Endometrial microvascular endothelial cells (primary cell): ENCODE measurements at regions not wholly inside any gene's neighbourhood (a gene's known extent, or its start where the extent isn't known, plus 50 kb on each side); places are given as distances from the start of the nearest gene placed in this dataset.
"Not testable (repeated sequence)": the region's sequence is repeated elsewhere in the genome, so short reads cannot be mapped to it uniquely, and the experiment has no call there.

Experiments used
- in situ Hi-C: cut with HindIII; loops from 2 replicates; pipeline ENCODE4 v1.10.0; 2017; ENCODE audit warnings: low sequenced_read_pairs, low pct_unique_long_range_greater_than_20kb; ENCODE audit errors: inconsistent ontology term

DNA sequence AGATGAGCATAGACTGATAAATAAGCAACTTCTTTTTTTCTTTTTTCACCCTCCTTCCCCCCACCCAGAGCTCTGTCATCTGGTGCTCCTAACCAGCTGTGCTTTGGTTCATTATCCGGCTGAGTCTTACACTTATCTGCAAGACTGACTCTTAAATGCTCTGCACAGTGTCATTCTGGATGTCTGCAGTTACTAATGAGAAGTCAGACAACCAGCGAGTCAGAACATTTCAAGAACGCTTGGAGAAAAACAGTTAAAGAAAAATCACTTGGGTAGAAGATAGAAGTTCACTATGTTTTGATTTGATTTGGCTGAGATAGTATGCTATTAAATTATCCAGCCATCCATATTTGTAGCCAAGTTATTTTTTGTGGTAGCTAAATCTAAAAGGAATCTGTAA, 328.9 kb upstream of the PRICKLE1 start:
- in situ Hi-C loops = no loop called here

DNA sequence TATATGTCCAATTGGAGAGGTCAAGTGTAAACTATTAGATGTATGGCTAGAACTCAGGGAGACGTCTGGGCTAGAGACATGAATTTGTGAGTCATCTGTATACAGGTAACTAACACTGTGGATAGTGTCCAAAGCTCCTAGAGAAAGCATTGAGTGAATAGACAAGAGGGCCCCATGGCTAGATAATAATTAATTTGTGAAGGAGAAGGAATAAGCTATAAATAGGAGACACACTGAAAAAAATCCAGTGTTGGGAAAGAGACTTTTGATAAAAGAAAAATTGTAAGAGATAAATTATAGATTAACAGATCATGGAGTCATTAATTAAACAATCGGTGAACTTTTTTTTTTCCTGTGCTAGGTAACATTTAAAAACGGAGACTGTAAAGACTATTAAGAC, 326.6 kb upstream of the PRICKLE1 start:
- in situ Hi-C loops = no loop called here

DNA sequence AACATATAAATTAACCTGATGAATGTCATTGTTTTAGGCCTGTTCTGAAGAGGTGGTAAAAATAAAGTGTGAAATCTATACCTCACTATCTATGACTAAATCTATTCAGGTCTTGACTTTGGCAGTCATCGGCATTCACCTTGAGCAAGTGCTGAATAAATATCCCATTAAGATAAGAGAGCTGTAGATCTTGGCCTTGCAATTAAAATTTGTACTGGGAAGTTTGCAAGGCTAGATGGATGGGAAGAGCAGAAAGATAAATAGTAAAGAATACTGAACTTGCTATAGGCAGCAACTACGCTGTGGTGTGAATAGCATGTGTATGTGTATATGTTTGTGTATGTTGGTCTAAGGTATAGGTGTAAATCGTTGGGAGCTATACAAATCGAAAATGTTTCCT, 325.9 kb upstream of the PRICKLE1 start:
- in situ Hi-C loops = no loop called here

DNA sequence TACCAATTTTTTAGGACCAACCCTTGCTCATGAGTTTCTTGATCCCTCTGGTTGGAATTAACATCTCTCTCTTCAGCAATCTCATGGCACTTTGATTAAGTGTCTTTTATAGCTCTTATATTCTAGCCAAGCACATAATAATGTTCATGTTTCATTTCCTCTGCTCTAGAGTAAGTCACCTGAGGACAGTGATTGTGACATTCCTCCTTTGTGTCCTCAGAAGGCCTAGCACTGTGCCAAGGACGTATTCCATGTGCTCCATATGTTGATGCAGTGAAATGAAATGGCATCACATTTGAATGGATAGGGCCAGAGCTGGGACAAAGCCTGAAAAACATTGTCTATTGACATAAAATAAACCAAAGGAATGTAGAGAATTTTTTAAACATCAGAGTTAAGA, 322.8 kb upstream of the PRICKLE1 start:
- in situ Hi-C loops = no loop called here

DNA sequence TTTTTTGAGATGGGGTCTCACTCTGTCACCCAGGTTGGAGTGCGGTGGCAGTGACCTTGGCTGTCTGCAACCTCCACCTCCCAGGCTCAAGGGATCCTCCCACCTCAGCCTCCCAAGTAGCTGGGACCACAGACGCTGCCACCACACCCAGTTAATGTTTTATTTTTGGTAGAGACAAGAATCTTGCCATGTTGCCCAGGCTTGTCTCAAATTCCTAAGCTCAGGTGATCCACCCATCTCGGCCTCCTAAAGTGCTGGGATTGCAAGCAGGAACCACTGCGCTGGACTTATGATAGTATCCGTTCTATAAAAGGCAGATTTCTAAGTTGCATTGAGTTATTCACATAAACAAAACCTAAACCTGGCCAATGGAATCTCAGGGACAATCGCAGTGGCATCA, 321.1 kb upstream of the PRICKLE1 start:
- in situ Hi-C loops = no loop called here

DNA sequence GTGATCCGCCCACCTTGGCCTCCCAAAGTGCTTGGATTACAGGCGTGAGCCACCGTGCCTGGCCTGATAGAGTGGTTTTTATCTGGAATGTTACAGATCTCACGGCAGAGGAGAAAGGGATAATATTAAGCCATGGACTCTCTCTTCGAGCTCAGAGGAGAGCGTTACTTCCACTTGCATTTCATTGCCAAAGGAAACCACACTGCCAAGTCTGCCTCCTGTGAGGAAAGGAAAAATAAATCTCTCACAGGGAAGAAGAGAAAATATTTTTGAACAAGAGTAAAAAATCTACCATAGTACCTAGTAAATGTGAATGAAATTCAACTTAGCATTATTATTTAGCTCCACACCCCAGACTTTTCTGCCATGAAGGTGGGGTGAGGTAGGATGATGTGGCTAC, 319.2 kb upstream of the PRICKLE1 start:
- in situ Hi-C loops = no loop called here

DNA sequence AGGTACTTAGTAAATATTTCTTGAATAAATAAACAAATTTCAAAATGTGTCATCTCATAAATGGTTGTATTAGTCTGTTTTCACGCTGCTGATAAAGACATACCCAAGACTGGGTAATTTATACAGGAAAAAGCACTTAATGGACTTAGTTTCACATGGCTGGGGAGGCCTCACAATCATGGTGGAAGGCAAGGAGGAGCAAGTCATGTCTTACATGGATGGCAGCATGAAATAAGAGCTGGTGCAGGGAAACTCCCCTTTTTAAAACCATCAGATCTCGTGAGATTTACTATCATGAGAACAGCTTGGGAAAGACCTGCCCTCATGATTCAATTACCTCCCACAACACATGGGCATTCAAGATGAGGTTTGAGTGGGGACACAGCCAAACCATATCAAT, 317.3 kb upstream of the PRICKLE1 start:
- in situ Hi-C loops = not testable (repeated sequence)

DNA sequence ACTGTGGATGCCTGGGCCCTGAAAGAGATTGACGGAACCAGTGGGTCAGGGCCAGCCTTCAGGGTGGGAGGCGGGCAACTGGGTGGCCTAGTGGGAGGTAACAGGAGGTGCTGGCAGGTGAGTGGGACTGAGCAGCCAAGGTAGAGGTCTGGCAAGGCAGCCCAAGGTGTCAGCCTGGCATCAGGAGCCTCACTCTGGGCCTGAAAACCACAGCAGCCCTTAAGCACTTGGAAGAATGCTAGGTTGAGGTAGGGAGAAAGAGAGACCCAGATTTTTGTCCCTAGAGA, 315.8 kb upstream of the PRICKLE1 start:
- in situ Hi-C loops = no loop called here

DNA sequence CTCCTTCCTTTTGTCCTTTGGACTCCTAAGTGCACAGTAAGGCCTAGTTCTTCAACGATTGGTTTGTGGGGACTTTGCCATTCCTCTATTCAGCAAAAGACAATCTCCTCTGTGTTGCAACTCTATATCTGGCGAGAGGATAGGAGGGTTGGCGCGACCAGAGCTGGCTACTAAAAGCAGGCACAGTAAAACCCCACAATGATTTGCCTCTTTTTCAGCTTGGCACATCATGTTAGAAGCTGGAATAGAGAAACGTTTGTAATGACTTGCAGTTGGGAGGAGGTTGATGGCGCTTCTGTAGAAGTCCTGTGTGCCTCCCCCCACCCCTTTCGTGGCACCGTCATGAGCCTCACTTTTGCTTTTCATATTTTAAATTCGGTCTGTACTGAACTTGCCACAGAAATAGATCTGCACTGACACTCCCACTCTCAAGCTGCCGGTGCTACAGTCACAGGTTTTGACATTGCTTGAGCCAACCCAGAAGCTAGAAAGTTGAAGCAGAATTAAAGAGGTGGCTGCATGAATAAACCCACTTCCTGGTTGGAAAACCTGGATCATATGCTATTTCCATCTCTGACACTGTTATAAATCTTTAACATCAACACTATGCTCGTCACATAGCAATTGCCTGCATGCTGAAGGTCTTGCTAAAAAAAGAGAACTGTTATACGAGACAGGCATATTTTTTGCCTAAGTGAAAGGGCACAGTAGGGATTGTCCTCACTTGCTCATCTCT, 315.3 kb upstream of the PRICKLE1 start:
- in situ Hi-C loops = no loop called here

DNA sequence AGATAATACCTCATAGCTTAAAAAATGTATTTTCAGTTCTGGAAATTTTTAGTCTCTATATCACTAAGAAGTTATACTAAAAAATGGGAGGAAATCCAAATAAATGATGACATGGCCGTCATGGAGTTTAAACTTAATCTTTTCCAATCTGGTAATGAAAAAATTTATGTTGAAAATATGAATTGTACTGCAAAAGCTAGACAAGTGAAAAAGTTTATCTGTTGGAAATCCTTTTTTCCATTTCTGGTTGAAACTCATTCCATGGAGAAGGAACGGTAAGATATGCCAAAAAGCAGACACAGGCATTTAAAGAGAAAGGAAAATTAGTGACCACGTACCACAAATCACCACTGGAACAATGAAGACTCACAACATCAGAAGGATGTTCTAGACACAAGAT, 314.2 kb upstream of the PRICKLE1 start:
- in situ Hi-C loops = no loop called here

DNA sequence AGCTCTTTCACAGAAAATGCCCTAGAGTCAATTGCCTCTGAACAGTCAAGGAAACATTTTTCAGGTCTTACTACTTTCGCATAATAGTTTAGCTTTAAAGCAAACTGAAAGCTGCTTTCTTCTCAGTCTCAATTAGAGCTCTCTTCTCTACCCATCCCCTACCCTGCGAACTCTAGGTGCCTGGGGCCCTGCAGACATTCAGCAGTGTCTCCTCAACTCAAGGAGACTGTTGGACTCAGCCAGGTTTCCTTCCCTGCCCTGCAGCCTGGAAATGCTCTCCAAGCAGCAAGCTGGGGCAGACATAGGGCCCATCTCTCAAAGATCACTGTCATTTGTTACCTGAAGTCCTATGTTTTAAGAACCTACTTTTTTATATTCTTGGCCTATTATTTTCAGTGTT, 312.5 kb upstream of the PRICKLE1 start:
- in situ Hi-C loops = no loop called here

DNA sequence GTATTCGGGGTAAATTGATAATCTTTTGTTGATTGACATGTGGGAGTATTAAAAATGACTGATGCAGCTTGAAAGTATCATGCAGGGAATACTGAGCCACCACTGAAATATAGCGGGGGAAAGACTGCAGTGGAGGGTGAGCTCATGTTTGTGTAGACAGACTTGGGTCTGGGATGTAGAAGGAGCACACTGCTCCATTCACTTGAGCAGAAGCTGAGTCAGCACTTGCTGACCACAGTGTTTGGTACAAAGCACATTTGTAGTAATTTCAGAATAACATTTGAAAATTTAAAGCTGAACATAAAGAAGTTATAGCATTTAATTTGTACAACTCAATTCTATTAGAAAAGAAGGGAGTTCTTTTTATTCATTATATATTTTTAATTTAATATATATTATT, 304.3 kb upstream of the PRICKLE1 start:
- in situ Hi-C loops = no loop called here

DNA sequence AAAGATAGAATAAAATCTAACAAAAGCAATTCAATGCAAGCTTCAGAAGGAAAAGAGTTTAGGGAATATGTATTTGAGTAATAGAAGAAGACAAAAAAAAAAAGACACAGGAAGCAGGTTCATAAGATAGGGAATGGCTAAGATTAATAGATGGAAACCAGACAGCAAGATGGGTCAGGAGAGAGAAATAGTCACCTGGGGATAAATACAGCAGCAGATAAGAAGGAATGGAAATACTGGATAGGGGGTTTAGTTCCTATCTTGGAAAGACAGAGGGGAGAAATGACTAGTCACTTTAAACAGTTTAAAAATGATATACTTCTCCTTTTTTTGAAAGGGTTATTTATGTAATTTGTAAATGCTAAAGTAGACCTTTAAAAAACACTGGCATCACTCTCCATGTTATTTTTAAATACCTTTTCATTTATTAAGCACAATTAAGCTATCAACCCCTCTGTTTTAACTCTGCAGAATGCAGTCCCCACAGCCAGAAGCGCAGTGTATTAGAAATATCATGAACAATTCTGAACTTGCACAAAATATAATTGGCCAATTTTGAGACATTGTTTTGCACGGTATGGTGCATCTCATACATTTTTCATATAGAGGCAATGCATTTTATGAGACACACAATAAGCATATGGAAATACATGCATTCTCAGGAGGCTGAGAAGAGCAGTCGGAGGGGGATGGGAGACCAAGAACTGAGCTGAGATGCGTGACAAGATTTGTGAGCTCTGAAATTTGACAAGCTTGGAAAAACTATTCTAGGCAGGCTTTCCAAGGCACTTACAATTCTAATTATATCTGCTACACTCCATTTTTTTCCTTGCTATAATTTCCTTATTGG, 303.4 kb upstream of the PRICKLE1 start:
- in situ Hi-C loops = no loop called here

DNA sequence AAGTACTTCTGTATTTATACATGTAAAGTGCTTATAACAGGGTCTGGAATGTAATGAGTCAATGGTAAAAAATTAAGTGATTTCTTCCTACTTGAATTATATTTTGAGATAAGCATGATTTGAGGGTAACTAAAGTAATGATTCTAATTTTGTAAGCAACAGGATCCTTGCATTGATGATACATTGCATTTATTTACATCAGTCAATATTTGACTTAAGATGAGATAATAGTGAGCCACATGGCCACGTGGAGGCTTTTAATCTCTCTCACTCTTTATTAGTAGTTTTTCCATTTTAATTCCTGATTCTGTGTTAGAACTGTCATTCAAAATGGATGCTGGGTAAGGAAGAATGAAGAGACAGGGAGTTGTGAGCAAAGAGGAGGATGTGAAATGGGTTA, 298.1 kb upstream of the PRICKLE1 start:
- in situ Hi-C loops = no loop called here

DNA sequence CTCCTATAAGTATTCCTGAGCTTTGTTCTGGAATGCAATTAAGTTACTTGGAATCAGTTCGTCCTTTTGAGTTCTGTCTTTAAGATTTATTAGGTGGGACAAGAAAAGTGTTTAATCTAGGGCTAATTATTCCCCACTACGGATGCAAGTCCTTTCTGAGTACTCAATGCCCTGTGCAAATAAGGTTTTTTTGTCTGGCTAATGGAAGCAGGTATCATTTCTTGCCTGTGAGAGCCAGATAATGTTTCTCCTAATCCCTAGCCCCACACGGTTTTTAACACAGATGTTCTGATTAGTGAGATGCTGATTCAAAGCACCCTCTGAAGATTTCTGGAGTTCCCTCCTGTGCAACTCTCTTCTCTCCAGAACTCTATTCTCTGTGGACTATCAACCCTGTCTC, 296.6 kb upstream of the PRICKLE1 start:
- in situ Hi-C loops = no loop called here

DNA sequence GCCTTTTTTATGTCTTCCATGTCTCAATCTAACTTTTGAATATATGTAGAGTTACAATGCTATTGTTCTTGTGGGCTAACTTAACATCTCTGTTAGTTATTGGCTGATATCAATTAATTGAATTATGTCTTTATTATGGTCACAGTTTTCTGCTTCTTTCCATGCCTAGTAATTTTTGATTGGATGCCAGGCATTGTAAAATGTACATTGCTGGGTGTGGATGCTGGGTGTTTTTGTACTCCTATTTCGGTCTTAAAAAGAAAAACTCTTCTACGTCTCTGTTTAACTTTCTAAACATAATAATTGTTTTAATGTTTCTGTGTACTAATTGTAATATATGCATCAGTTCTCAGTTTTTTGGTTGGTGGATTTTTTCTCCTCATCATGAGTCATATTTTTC, 296.1 kb upstream of the PRICKLE1 start:
- in situ Hi-C loops = no loop called here

DNA sequence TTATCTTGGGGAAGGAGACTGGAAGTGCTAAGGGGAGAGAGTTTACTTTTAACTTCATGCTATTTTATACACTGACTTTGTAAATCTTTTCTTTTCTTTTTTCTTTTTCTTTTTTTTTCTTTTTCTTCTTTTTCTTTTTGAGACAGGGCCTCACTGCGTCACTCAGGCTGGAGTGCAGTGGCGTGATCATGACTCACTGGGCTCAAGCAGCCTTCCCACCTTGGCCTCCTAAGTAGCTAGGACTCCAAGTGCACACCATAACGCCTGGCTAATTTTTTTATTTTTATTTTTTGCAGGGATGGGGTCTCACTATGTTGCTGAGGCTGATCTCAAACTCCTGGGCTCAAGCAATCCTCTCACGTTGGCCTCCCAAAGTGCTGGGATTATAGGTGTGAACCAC, 294.6 kb upstream of the PRICKLE1 start:
- in situ Hi-C loops = no loop called here

DNA sequence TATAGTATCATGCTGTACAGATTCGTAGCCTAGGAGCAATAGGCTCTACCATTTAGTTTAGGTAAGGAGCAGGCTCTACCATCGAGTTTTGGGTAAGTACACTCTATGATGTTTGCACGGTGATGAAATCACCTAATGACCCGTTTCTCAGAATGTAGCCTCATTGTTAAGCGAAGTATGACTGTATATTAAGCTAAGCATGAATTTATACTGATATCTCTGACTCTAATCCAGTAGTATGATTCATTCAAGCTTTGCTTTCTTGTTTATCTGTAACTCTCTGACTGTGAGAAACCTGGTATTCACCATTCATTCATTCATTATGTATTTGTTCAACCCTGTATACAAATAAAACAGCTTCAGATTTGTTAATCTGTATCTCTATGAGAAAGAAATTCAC, 283.9 kb upstream of the PRICKLE1 start:
- in situ Hi-C loops = no loop called here

DNA sequence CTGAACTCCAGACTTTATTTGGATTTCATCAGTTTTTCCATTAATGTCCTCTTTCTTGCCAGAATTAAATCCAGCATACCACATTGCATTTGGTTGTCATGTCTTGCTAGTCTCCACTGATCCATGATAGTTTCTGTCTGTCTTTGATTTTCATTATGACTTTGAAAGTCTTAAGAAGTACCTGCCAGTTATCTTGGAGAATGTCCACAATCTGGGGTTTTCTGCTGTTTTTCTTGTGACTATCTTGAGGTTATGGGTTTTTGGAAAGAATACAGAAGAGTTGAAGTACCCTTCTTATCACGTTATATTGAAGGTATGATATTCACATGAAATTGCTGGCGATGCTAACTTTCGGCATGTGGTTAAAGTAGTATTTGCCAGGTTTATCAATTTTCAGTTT, 282.3 kb upstream of the PRICKLE1 start:
- in situ Hi-C loops = no loop called here

DNA sequence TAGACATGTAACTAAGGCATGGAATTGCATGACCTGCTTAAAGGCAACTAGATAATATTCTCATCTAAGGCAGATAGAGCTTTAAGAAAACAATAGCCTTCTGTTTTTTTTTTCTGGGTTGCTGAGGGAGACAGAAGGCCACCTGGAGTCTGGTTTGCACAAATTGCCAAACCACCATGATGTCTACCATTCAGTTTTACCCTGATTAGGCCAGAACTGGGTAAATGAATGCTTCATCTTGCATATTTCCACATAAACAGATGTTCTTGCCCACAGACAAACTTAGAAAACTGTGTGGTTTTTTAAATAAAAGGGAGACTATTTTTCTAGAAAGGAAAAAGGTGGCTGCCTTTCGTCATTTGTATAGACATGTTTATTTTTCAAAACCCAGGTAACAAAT, 278.7 kb upstream of the PRICKLE1 start:
- in situ Hi-C loops = no loop called here

DNA sequence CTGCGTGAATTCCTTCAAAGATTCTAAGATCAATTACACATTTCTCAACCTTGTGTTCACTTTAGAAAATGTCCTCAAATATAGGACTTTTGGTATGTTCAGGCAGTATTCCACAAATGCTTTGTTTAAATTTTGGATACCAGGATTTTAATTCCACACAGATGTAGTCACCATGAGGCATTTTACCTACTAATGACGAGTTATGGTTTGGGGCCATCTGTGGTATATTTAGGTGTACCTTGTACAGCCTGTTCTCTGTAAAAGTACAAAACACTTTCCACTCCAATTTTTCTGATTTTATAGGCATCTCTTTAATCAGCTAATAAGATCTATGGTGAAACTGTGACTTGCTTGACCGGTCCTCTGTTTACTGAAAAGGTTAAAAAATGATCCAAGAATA, 275.7 kb upstream of the PRICKLE1 start:
- in situ Hi-C loops = no loop called here
